22Rv1 (cell line): ENCODE measurements at regions not wholly inside any gene's neighbourhood (a gene's known extent, or its start where the extent isn't known, plus 50 kb on each side); places are given as distances from the start of the nearest gene placed in this dataset.

ENCODE experiments used
- H3K27ac ChIP-seq: fragments of 450-650 bp; 2 replicates; pipeline ENCODE4 v1.5.1; 2017
- CTCF ChIP-seq: fragments of 450-650 bp; IDR thresholded peaks from 2 replicates; pipeline ENCODE4 v1.5.1; 2017; ENCODE audit warnings: mild to moderate bottlenecking
- ZFX ChIP-seq: fragments of 450-650 bp; IDR thresholded peaks from 2 replicates; pipeline ENCODE4 v1.6.1; 2017; ENCODE audit warnings: antibody characterized with exemption, borderline replicate concordance

DNA sequence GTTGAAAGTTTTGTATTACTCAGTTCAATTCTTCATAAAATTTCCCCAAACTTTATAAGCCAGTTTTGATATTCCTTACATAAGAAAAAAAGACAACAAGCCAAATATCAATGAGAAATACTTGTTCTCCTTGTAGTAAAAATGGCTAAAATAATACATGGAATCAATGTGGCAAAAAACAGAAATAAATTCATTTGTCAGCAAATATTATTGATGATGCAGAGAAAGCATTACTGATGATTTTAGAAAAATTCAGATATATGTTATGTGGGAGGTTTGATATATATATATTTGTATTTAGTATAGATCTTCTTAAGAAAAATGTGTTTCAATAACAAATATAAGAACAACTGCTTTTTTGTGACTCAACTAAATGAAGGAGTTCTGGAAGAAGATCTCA is 127.0 kb upstream of the PUM3 start:
- H3K27ac ChIP-seq = no peak overlapping the region
- no peak for TF ChIP-seq ZFX
- TF ChIP-seq CTCF = no peak

- H3K27ac ChIP-seq = no peak overlapping the region
- TF ChIP-seq ZFX = no peak
- no peak for TF ChIP-seq CTCF
Observed at GRCh38 chr9:2967766-2968165, 123.9 kb upstream of the PUM3 start.

DNA sequence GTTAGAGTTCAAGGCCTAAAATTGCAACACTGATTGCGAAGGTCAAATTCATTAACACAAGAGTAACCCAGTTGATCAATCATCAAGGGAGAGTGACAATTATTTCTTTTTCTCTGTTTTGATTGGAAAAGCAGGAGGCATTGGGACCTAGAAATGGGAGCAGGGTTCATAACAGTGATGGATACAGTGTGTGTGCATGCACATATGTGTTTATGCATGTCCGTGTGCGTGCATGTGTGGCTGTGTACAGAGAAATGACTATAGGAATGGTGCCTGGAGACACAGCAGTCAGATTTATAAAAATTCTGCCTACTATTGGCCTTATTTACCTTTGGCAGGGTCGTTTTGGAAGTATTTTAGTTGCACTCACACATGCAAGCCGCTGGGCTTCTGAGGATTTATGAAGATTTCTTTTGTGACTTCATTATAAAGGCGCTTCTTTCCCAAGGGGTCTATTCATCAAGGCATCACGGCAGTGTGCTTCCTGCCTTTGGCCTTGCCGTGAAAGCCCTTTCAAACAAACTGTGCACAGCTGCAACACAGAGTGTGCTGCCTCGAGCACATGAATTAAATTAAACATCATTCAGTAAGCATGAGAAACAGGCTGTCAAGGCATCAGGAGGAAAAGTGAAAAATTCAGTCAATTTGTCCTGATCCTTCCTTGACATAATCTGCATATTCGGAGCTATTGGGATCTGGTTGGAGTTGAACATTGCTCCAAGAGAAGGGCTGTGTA is 122.8 kb upstream of the PUM3 start:
- TF ChIP-seq CTCF (no peak), ZFX (no peak)
- H3K27ac ChIP-seq = no peak overlapping the region

GRCh38 chr9:2964470-2964869 is 120.6 kb upstream of the PUM3 start:
- H3K27ac ChIP-seq = no peak overlapping the region
- TF ChIP-seq CTCF = no peak
- no peak for TF ChIP-seq ZFX

DNA sequence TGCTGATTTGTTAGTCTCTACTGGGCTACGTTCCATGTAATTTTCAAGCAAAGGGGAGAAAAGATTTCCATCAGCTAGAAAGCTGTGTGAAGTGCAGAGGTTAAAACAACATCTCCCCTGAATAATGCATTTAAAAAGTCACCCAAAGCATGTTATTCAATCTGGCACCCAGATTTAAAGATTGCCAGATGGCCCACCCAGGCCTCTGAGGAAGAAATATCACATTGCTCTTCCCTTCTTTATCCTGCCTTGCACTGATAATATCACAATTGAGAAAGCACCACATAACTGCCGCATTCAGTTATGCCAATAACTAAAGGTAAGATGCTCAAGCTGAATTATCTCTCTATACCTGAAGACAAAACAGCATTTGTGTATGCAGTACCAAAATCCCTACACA is 119.4 kb upstream of the PUM3 start:
- TF ChIP-seq CTCF (no peak), ZFX (no peak)
- no peak overlapping the region for H3K27ac ChIP-seq

GRCh38 chr9:2962471-2963172 is 118.7 kb upstream of the PUM3 start:
- no peak for TF ChIP-seq ZFX
- no peak for TF ChIP-seq CTCF
- H3K27ac ChIP-seq = no peak overlapping the region

DNA sequence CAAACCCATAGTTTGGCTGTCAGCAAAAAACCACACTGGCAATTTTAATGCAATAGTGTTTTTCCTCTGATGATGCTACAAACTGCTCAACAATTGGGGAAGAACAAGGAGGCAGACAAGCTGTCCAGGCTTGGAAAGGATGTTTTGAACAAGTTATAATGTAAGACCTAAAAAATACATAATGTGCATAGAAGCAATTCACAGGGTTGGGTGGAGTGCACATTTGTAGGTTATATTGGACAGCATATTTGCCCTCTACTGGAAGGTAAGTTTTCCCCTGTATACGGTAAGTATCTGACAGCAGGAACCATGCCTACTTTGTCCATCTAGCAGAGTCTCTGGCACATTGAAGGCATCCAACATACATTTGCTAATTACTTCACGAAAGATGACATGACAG is 114.3 kb upstream of the PUM3 start:
- no peak for TF ChIP-seq ZFX
- TF ChIP-seq CTCF = no peak
- no peak overlapping the region for H3K27ac ChIP-seq
